ENCODE measurements at regions not wholly inside any gene's neighbourhood (a gene's known extent, or its start where the extent isn't known, plus 50 kb on each side); places are given as distances from the start of the nearest gene placed in this dataset.
"Not testable (repeated sequence)": the region's sequence is repeated elsewhere in the genome, so short reads cannot be mapped to it uniquely, and the experiment has no call there.

DNA sequence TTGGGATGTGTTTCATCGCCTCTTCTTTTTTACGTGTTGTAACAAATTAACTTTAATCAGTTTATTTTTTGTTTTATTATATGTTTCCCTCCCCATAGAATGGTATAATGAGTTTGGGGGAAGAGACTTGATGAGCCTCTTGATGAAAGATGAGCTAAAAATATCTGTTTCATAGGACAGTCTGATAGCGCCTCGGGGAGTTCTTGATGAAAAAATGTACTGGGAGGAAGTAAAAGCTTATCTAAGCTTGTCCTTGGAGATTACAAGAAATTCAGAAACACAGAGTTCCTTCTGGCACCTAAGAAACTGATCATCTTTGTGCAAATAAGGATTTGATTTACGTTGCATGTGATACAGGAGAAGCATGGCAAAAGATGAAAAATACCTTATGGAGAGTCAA lies 350.2 kb upstream of the CDH8 start:
- DNase-seq (ENCODE audit: low spot score) = no peak

DNA sequence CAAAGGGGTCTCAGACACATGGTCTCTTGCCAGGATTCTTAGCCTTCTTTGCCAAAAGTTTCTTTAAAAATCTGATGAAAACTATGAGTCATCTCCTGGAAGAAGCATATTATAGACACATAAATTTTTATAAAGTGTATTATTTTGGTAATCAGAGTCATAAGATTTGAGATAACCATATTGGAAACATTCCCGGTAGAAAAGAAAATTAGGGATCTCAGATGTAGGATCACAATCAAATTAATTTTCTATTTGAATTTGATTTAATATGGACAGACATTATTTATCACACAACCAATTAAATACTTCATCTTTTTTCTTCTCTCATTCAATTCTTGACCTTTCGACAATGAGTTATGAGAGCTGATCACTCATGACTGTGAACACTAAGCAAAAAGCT lies 347.7 kb upstream of the CDH8 start:
- DNase-seq (ENCODE audit: low spot score) = no peak

GRCh38 chr16:62370445-62370844 lies 334.2 kb upstream of the CDH8 start:
- DNase-seq (ENCODE audit: low spot score) = no peak

DNA sequence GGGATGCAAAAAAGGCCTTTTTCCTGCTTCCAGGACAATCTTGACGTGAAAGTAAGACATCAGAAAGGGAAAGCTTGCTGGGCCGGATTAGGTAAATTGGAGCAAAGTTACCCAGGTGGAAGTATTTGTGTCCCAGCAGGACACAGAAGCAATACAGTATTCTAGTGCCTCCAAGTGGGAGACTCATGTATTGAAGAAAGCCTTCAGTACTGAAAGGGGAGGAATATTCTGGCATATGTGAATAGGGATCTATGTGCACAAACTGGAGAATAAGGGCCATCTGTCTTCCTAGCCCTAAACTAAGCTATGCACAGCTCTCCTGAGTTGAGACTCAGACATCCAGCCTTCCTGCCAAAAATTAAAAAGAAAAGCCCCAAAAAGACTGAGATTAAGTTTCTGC lies 327.3 kb upstream of the CDH8 start:
- DNase-seq (ENCODE audit: low spot score) = no peak

GRCh38 chr16:62353355-62353754 lies 317.1 kb upstream of the CDH8 start:
- DNase-seq (ENCODE audit: low spot score) = no peak

DNA sequence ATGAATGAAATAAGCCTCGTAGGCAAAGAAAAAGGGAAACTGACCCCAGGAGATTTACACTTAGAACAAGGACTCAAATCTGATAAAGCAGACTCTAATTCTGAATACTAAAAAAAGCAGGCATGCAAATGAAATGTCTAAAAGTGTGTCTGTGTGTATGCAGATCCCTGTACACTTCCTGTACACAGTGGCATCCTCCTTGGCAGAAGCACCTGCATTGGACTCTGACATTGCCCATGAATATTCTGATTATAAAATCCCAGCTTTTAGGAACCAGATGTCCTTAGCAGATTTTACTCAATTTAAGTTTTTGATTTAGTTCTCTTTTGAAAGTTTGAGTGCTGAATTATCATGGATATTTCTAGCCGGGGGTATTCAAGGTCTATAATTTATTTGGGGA lies 306.0 kb upstream of the CDH8 start:
- no peak for DNase-seq (ENCODE audit: low spot score)

DNA sequence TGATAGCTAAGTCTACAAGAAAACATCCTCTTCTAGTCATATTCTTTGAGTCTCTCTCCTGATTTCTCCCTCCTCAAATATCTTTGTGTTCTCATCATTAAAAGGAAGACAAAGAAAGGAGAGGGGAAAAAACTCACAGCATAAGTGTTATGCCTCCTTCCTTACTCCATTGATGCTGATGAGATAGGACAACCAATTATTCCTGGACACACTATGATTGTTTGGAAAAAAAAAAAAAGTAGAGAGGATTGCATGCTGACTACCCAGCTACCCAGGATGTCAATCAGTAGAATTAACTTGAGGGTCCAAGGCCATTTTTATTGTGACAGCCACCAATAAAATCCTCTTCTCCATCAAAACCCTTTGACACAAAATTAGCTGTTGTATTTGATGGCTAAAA lies 299.1 kb upstream of the CDH8 start:
- no peak for DNase-seq (ENCODE audit: low spot score)

GRCh38 chr16:62321606-62322005 lies 285.4 kb upstream of the CDH8 start:
- DNase-seq (ENCODE audit: low spot score) = no peak

DNA sequence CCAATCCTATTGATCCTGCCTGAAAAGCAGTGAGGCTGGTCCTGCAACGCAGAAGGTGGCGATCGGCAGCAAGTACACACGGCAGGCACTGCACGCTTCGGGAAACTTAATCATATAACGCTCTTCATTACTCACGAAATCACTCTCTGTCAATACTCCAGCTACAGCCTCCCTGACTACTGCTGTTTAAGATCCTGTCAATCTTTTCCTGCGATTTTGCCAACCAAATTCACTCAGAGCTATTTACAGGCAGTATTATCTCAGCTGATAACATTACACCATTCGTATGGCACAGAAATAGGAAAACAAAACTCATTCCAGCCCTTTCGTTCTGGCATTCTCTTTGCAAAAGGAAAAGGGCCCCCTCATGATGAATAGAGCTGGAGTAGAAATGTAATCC lies 262.4 kb upstream of the CDH8 start:
- DNase-seq (ENCODE audit: low spot score) = no peak

- DNase-seq (ENCODE audit: low spot score) = no peak
Measured at GRCh38 chr16:62294213-62294972, 258.2 kb upstream of the CDH8 start.

- DNase-seq (ENCODE audit: low spot score) = no peak
Measured at GRCh38 chr16:62288990-62289629, 252.9 kb upstream of the CDH8 start.

GRCh38 chr16:62280506-62280905 lies 244.3 kb upstream of the CDH8 start:
- no peak for DNase-seq (ENCODE audit: low spot score)

- DNase-seq (ENCODE audit: low spot score) = no peak
Measured at GRCh38 chr16:62277942-62278341, 241.7 kb upstream of the CDH8 start.

GRCh38 chr16:62276637-62277036 lies 240.4 kb upstream of the CDH8 start:
- no peak for DNase-seq (ENCODE audit: low spot score)

GRCh38 chr16:62272035-62272434 lies 235.8 kb upstream of the CDH8 start:
- DNase-seq (ENCODE audit: low spot score) = no peak

DNA sequence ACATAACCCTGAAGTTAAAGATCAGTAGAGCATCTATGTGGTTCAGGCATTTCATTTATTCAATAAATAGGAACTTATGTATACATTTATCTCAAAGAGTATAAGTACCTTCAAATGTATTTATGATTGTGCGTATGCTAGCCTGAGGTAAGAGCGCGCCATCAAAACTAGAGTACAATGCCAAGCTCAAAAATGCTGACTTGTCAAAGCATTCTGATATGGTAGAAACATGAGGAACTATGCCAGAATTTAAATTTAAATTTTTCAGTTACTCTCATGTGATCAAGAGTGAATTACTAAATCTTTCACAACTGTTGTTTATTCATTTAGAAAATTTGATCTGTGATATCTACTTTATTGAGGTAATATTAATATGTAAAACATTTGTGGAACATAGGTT lies 225.5 kb upstream of the CDH8 start:
- no peak for DNase-seq (ENCODE audit: low spot score)

DNA sequence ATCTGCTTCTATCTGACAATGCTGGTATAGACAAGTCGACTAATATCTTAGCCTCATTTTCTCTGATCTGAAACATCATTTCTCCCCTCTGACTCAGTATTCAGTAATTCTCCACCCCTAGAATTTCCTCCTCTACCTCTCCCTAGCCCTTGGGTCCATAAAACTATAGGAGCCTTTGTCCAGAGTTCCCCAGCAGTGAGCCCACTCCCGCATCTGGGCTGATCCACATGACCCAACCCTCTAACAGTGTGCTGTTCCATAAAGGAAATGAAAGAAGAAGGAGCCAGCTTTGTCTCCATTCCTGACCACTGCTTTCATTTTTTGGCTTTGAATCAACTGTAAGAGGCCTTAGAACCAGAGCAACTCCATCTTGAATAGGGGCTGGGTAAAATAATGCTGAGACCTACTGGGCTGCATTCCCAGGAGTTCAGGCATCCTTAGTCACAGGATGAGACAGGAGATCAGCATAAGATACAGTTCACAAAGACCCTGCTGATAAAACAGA lies 222.7 kb upstream of the CDH8 start:
- DNase-seq (ENCODE audit: low spot score) = not testable (repeated sequence)

DNA sequence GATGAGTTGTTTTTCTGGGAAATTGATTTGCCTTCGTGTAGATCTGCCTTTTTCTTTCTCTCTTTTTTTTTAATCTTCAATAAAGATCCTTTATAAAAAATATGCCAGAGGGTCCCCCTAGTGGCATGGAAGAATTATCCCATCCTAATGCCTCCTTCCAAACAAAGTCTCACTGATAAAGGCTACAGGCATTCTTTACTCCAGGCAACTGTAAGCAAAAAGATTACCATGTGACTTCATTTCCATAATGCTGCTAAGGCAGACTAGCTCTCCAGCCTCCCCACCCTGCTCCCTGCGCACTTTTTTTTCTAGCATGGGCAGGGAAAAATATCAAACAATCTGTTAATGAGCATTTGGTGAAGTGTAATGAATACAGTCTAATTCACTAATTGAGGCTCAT lies 220.2 kb upstream of the CDH8 start:
- DNase-seq (ENCODE audit: low spot score) = no peak

DNA sequence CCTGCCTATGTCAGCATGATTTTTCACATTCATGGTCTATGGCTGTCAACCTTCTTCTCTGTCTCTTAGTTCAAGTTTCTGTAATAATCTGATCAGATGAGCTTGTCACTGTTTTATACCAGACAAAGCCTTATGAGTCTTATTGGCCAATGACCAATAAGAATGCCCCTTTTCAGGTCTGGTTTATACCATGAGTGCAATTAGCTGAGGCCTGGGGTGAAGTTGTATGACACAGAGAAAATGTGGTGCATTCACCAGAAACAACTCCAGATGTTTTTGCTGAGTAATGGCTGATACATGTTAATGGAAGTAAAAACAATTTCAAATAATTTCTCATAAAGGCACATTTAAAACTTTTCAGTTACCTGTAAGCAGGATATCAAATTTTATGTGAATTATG lies 218.6 kb upstream of the CDH8 start:
- DNase-seq (ENCODE audit: low spot score) = no peak

GRCh38 chr16:62254372-62254771 lies 218.1 kb upstream of the CDH8 start:
- DNase-seq (ENCODE audit: low spot score) = no peak

GRCh38 chr16:62253966-62254365 lies 217.7 kb upstream of the CDH8 start:
- no peak for DNase-seq (ENCODE audit: low spot score)

DNA sequence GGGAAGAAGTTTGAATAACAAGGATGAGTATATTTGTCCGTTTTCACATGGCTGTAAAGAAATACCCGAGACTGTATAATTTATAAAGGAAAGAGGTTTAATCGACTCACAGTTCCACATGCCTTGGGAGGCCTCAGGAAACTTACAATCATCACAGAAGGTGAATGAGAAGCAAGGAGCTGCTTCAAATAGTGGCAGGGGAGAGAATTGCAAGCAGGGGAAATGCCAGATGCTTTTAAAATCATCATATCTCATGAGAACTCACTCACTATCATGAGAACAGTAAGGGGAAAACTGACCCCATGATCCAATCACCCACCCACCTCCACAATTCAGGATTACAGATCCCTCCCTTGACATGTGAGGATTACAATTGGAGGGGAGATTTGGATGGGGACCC lies 212.8 kb upstream of the CDH8 start:
- no peak for DNase-seq (ENCODE audit: low spot score)

GRCh38 chr16:62240722-62241121 lies 204.5 kb upstream of the CDH8 start:
- no peak for DNase-seq (ENCODE audit: low spot score)

- DNase-seq (ENCODE audit: low spot score) = peak; percentile 16
Measured at GRCh38 chr16:62225675-62226074, 189.4 kb upstream of the CDH8 start.

All from HuH-7 (cell line).